Osteoblast (primary cell): ENCODE measurements at regions not wholly inside any gene's neighbourhood (a gene's known extent, or its start where the extent isn't known, plus 50 kb on each side); places are given as distances from the start of the nearest gene placed in this dataset.

Experiments
- DNase-seq: peaks from one replicate; pipeline ENCODE4 v3.0.0; 2011; ENCODE audit warnings: low spot score, mixed read lengths; ENCODE audit not compliant: insufficient read length; ENCODE audit errors: missing footprints
- H2AFZ ChIP-seq: 2 replicates; pipeline ENCODE4 v1.6.0; 2011; ENCODE audit warnings: mild to moderate bottlenecking, low read length
- H3K27ac ChIP-seq: 2 replicates; pipeline ENCODE4 v1.5.1; 2011; ENCODE audit warnings: mild to moderate bottlenecking, low read depth, low read length, moderate library complexity
- H3K27me3 ChIP-seq: 2 replicates; pipeline ENCODE4 v1.6.0; 2012; ENCODE audit warnings: mild to moderate bottlenecking, control low read depth, inconsistent platforms, low read length, moderate library complexity; ENCODE audit not compliant: insufficient read depth
- H3K36me3 ChIP-seq: 2 replicates; pipeline ENCODE4 v1.5.1; 2011; ENCODE audit warnings: mild to moderate bottlenecking, low read length, control low read depth, moderate library complexity; ENCODE audit not compliant: insufficient read depth
- H3K4me1 ChIP-seq: 2 replicates; pipeline ENCODE4 v1.5.1; 2011; ENCODE audit warnings: mild to moderate bottlenecking, low read length, control low read depth, moderate library complexity; ENCODE audit not compliant: insufficient read depth
- H3K4me2 ChIP-seq: 2 replicates; pipeline ENCODE4 v1.6.0; 2011; ENCODE audit warnings: mild to moderate bottlenecking, low read length; ENCODE audit not compliant: insufficient read depth
- H3K4me3 ChIP-seq: fragments of 200-600 bp; sonication (generic); 3 replicates; pipeline ENCODE4 v1.5.1; 2012; ENCODE audit warnings: mild to moderate bottlenecking, low read length, inconsistent platforms; ENCODE audit not compliant: insufficient read depth
- H3K79me2 ChIP-seq: 2 replicates; pipeline ENCODE4 v1.6.0; 2012; ENCODE audit warnings: mild to moderate bottlenecking, low read length, control low read depth, inconsistent platforms; ENCODE audit not compliant: insufficient read depth
- H3K9me3 ChIP-seq: 2 replicates; pipeline ENCODE4 v1.5.1; 2011; ENCODE audit warnings: low read depth, low read length, control low read depth
- H4K20me1 ChIP-seq: 2 replicates; pipeline ENCODE4 v1.6.0; 2012; ENCODE audit warnings: mild to moderate bottlenecking, low read length, control low read depth; ENCODE audit not compliant: insufficient read depth
- CTCF ChIP-seq: IDR thresholded peaks from 2 replicates; pipeline ENCODE4 v1.5.1; 2011; ENCODE audit warnings: mild to moderate bottlenecking, low read depth, low read length, moderate library complexity; ENCODE audit errors: extremely low read depth

- H2AFZ ChIP-seq = no peak overlapping the region
- no peak overlapping the region for H3K27ac ChIP-seq
- no peaks in the 10 kb centered on the region for H3K27me3 ChIP-seq
- H3K4me2 ChIP-seq = no peak overlapping the region
- H3K36me3 ChIP-seq = no peaks in the 10 kb centered on the region
- H3K4me1 ChIP-seq = no peaks in the 10 kb centered on the region
- H4K20me1 ChIP-seq = no peaks in the 10 kb centered on the region
- no peak for DNase-seq
- H3K9me3 ChIP-seq = no peaks in the 10 kb centered on the region
- TF ChIP-seq CTCF = no peak
- H3K79me2 ChIP-seq = no peaks in the 10 kb centered on the region
- H3K4me3 ChIP-seq = no peak overlapping the region
These were observed 328.7 kb downstream of the TCERG1L start for GRCh38 chr10:130982802-130983201.

GRCh38 chr10:130983749-130984148, 327.8 kb downstream of the TCERG1L start:
- Histone ChIP-seq H3K79me2 (no peaks in the 10 kb centered on the region), H2AFZ (no peak overlapping the region), H3K4me3 (no peak overlapping the region), H3K4me2 (no peak overlapping the region), H3K9me3 (no peaks in the 10 kb centered on the region), H4K20me1 (no peaks in the 10 kb centered on the region), H3K4me1 (no peaks in the 10 kb centered on the region), H3K27me3 (no peaks in the 10 kb centered on the region), H3K36me3 (no peaks in the 10 kb centered on the region), H3K27ac (no peak overlapping the region)
- DNase-seq = no peak
- TF ChIP-seq CTCF = no peak

GRCh38 chr10:130984686-130985085, 326.8 kb downstream of the TCERG1L start:
- Histone ChIP-seq H2AFZ (no peak overlapping the region), H4K20me1 (no peaks in the 10 kb centered on the region), H3K27me3 (no peaks in the 10 kb centered on the region), H3K4me3 (no peak overlapping the region), H3K27ac (no peak overlapping the region), H3K79me2 (no peaks in the 10 kb centered on the region), H3K4me2 (no peak overlapping the region), H3K9me3 (no peaks in the 10 kb centered on the region), H3K36me3 (no peaks in the 10 kb centered on the region), H3K4me1 (no peaks in the 10 kb centered on the region)
- no peak for DNase-seq
- no peak for TF ChIP-seq CTCF

- Histone ChIP-seq H3K4me2 (no peak overlapping the region), H3K4me1 (no peaks in the 10 kb centered on the region), H3K9me3 (no peaks in the 10 kb centered on the region), H3K36me3 (no peaks in the 10 kb centered on the region), H3K27ac (no peak overlapping the region), H4K20me1 (no peaks in the 10 kb centered on the region), H2AFZ (no peak overlapping the region), H3K79me2 (no peaks in the 10 kb centered on the region), H3K4me3 (no peak overlapping the region), H3K27me3 (no peaks in the 10 kb centered on the region)
- no peak for DNase-seq
- TF ChIP-seq CTCF = no peak
These were observed 326.3 kb downstream of the TCERG1L start for GRCh38 chr10:130985158-130985753.
